Erythroblast (primary cell): ENCODE measurements at regions not wholly inside any gene's neighbourhood (a gene's known extent, or its start where the extent isn't known, plus 50 kb on each side); places are given as distances from the start of the nearest gene placed in this dataset.

Source experiments
- DNase-seq, 2 experiments: peaks; one replicate each; lab custom pipeline; 2025; lab: John Stamatoyannopoulos, UW
- GATA1 ChIP-seq: IDR thresholded peaks from 2 replicates; pipeline ENCODE4 v1.6.1; 2011; ENCODE audit warnings: low read depth, mild to moderate bottlenecking, control low read depth, low read length, moderate library complexity
- POLR2A ChIP-seq: IDR thresholded peaks from 2 replicates; pipeline ENCODE4 v1.6.1; 2011; ENCODE audit warnings: mild to moderate bottlenecking, low read length

- TF ChIP-seq POLR2A = no peak
- TF ChIP-seq GATA1 = no peak
- DNase-seq = no peak
Observed at GRCh38 chr2:226017537-226017936, 618.0 kb downstream of the NYAP2 start.

GRCh38 chr2:226017107-226017506 is 617.6 kb downstream of the NYAP2 start:
- TF ChIP-seq GATA1 (no peak), POLR2A (no peak)
- DNase-seq = no peak

GRCh38 chr2:226011716-226012450 is 612.4 kb downstream of the NYAP2 start:
- TF ChIP-seq POLR2A (no peak), GATA1 (no peak)
- DNase-seq = no peak

GRCh38 chr2:226002438-226002837 is 602.9 kb downstream of the NYAP2 start:
- DNase-seq = no peak
- no peak for TF ChIP-seq GATA1
- TF ChIP-seq POLR2A = no peak

DNA sequence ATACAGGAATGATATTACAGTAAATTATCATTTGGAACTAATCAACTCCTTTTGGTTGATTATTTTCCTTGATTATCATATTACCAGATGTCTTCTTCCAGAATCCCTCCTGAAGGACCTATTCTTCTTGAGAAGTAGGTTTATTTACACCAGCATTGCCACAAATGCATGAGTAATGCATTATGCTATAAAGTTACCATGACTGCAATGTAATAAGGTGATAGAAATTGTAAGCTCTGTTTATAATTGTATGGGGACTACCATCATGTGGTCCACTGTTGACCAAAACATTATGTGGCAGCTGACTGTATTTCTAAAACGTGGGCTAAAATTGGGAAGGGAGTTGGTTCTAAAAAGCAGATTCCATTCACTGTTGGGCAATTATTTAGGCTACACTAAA is 602.2 kb downstream of the NYAP2 start:
- no peak for DNase-seq

GRCh38 chr2:225999692-226000091 is 600.2 kb downstream of the NYAP2 start:
- TF ChIP-seq POLR2A (no peak), GATA1 (no peak)
- no peak for DNase-seq

More for the DNA sequence above, 602.2 kb downstream of the NYAP2 start:
- TF ChIP-seq POLR2A = no peak
- TF ChIP-seq GATA1 = no peak

GRCh38 chr2:225998653-225999052 is 599.1 kb downstream of the NYAP2 start:
- TF ChIP-seq POLR2A = no peak
- no peak for TF ChIP-seq GATA1
- no peak for DNase-seq

DNA sequence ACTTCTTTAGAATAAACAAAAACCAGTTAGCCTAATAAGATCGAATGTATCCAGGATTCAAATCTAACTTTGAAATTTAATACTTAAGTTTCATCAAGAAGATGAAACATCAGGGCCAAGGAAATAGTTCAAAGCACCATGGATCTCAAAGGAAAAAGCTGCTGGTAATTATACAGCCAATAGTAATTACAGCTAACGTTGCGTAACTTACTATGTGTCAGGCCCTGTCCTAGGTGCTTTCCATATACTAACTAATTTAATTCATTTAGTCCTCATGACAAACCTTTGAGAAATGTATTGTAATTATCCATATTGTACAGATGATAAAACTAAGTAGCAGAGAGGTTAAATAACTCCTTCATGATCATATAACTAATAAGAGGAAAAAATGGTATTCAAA is 598.6 kb downstream of the NYAP2 start:
- DNase-seq = no peak
- no peak for TF ChIP-seq POLR2A
- no peak for TF ChIP-seq GATA1

DNA sequence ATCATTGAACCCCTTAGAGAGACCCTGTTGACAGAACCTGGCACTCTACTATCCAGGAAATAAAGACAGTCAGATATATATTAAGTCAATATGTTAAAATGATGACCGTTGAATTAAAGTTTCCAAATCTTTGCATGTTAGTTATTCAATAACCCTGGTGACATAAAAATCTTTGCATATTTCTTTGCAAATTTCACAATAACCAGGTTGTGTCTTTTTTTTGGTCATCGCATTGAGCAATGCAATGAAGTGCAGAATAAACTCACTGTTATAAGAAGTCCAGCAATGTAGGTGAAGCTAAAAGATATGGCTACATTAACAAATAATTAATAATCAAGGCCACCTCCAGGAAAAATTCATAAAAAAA is 596.9 kb downstream of the NYAP2 start:
- TF ChIP-seq GATA1 = no peak
- no peak for TF ChIP-seq POLR2A
- DNase-seq = no peak

DNA sequence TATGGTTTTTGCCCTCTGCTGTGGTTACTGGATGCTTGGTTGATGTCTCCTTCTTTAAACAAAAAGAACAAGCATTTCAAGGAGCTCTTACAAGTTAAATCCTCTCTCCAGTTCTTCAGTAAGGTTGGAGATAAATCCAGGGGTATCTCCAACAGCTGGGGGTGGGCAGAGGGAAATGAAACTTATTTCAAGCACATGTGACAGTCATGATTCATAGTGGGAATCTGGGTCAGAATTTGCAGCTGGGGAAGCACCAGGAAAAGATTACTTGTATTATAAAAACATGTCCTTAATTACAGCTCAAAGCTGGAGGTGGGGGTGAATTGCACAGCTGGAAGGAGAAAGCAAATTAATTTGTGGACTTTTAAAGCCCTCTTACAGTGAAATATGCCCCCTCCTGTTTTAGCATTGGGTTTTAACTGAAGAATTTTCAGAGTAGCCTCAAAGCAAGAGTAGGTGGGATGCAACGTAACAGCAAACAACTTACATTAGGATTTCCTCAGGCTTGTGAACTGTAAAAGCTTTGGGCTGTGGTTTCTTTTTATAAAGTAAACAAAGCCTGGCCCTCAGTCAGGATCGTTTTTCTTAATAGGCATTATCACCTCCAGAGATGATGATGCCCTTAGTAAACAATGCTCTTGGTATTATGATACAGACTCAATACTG is 596.4 kb downstream of the NYAP2 start:
- DNase-seq = no peak
- TF ChIP-seq POLR2A = no peak
- TF ChIP-seq GATA1 = no peak

GRCh38 chr2:225994748-225995405 is 595.4 kb downstream of the NYAP2 start:
- no peak for DNase-seq
- TF ChIP-seq GATA1 (no peak), POLR2A (no peak)

DNA sequence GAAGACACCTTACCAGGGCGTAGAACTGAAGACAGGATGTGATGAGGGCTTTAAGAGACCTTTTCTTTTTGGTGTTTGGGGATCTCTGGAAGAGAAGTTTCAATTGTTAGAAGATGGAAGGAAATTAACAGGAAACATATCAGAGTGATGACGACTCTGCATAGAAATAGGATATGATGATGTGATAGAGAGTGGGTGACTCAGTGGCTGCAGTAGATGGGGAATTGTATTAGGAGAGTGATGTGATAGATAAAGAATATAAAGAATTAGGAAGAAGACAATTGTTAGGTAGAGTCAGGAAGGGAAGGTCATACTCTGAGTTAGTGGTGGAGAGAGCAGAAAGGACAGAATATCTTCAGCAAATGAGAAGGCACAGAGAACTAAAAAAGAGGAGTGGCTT is 593.9 kb downstream of the NYAP2 start:
- TF ChIP-seq POLR2A (no peak), GATA1 (no peak)
- no peak for DNase-seq

DNA sequence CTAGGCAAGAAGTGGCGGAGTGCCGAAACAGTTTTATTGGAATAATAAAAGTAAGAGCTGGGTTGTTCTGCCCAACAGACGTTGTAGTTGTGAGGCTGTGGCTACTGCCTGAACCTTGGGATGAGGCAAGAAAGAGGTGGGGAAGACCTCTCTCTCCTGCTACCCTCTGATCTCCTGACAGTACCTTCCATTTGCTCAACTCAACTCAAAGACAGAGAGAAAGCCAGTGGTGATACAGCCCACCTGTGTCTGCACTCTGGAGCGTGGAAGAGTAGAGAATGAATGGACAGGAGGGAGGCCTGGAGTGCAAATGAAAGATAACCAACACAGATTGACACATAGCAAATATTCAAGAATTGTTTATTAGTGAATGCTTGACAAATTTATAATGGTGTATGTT is 590.3 kb downstream of the NYAP2 start:
- no peak for TF ChIP-seq POLR2A
- no peak for TF ChIP-seq GATA1
- no peak for DNase-seq

DNA sequence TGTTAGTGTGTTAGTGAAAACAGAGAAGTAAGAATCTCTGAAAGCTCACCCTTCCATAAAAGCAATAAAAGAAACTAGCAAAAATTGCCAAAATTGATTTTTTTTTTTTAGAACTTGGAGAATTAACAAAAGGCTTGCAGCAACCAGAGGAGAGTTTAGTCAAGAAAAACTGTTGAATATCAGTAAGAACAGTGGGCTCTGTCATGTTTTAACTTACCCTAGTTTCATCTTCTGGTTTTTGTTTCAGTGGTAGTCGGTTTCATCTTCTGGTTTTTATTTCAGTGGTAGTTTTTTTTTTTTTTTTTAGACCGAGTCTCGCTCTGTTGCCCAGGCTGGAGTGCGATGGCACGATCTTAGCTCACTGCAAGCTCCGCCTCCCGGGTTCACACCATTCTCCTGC is 580.9 kb downstream of the NYAP2 start:
- no peak for TF ChIP-seq POLR2A
- no peak for TF ChIP-seq GATA1
- DNase-seq = no peak
